ENCODE measurements at regions not wholly inside any gene's neighbourhood (a gene's known extent, or its start where the extent isn't known, plus 50 kb on each side); places are given as distances from the start of the nearest gene placed in this dataset.
A peak's percentile ranks its signal among the peaks of the same experiment; 100 is the strongest.

DNA sequence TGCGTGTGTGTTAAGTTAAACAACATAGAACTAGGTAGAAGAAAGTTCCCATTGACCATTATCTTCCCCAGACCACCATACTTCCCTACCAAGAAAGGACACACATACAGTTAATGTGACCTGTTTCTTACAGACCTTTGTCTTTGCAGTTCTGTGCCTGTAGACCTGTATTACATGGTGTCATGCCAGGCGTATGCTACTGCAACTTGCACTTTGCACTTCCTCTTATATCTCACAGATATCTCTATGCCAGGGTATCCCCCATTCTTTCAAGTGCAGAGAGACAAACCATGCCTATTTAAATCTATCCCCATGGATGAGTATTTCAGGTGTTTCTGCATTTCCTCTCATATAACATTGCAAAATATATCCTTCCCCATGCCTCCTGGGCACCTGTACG is 136.8 kb upstream of the PKDCC start:
- no peak for TF ChIP-seq EZH2 (IDR thresholded peaks at IDR 0.05; ENCODE audit: low read length, missing control alignments)
- TF ChIP-seq, protein P1, sequence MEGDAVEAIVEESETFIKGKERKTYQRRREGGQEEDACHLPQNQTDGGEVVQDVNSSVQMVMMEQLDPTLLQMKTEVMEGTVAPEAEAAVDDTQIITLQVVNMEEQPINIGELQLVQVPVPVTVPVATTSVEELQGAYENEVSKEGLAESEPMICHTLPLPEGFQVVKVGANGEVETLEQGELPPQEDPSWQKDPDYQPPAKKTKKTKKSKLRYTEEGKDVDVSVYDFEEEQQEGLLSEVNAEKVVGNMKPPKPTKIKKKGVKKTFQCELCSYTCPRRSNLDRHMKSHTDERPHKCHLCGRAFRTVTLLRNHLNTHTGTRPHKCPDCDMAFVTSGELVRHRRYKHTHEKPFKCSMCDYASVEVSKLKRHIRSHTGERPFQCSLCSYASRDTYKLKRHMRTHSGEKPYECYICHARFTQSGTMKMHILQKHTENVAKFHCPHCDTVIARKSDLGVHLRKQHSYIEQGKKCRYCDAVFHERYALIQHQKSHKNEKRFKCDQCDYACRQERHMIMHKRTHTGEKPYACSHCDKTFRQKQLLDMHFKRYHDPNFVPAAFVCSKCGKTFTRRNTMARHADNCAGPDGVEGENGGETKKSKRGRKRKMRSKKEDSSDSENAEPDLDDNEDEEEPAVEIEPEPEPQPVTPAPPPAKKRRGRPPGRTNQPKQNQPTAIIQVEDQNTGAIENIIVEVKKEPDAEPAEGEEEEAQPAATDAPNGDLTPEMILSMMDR (conservative IDR thresholded peaks at IDR 0.05 in 1 of 2, IDR thresholded peaks at IDR 0.05 in 1 of 2; ENCODE audit: low read depth in 1 of 2, low read length in 2 of 2): no peak
- Histone ChIP-seq H3K9ac (ENCODE audit: insufficient read depth, low read length) (no peak overlapping the region), H3K79me2 (ENCODE audit: control insufficient read depth, insufficient read depth, low read length) (no peaks in the 10 kb centered on the region), H3K27me3 (ENCODE audit: control insufficient read depth, insufficient read depth, low read length) (no peaks in the 10 kb centered on the region), H4K20me1 (ENCODE audit: control insufficient read depth, extremely low read depth, insufficient read depth, low read length) (no peaks in the 10 kb centered on the region), H3K27ac (ENCODE audit: insufficient read depth, low read length) (no peak overlapping the region), H3K4me2 (ENCODE audit: extremely low read depth, insufficient read depth, low read length) (no peak overlapping the region), H3K36me3 (ENCODE audit: control insufficient read depth, insufficient read depth, low read length) (no peaks in the 10 kb centered on the region), H2AFZ (ENCODE audit: low read length) (no peak overlapping the region), H3K4me1 (ENCODE audit: control insufficient read depth, extremely low read depth, insufficient read depth, low read length) (no peaks in the 10 kb centered on the region), H3K4me3 (replicated peaks in 1 of 4; ENCODE audit: control extremely low read depth in 1 of 4, insufficient read depth in 1 of 4, low read depth in 3 of 4, low read length in 4 of 4) (no peak overlapping the region), H3K9me3 (ENCODE audit: control insufficient read depth, insufficient read depth, low read depth, low read length) (no peaks in the 10 kb centered on the region)
- no peak for DNase-seq (ENCODE audit: low read depth in 2 of 2)

DNA sequence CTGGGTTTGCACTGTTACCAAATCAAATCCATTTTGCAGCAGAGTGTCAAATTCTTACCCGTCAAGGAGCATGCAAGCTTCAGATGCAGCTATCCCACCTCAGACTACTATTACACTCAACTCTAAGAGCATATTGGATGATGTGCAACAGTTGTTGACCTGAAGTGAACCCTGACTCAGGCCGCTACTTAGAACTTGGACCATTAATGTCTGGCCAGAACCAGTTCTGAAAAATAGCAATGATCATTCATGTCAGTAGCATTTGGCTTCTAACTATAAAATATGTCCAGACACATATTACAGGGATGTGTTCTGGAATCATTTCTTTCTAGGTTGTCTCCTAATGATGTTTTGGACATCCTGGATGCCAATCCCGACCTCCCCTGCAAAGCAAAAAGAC is 135.5 kb upstream of the PKDCC start:
- peak in 1 of 2 donors; percentile 24 for DNase-seq (ENCODE audit: low read depth in 2 of 2)
- no peak for TF ChIP-seq EZH2 (IDR thresholded peaks at IDR 0.05; ENCODE audit: low read length, missing control alignments)
- TF ChIP-seq, protein P1 (conservative IDR thresholded peaks at IDR 0.05 in 1 of 2, IDR thresholded peaks at IDR 0.05 in 1 of 2; ENCODE audit: low read depth in 1 of 2, low read length in 2 of 2): no peak

GRCh38 chr2:41912776-41913175 is 135.0 kb upstream of the PKDCC start:
- Histone ChIP-seq H3K4me3 (replicated peaks in 1 of 4; ENCODE audit: control extremely low read depth in 1 of 4, insufficient read depth in 1 of 4, low read depth in 3 of 4, low read length in 4 of 4) (no peak overlapping the region), H4K20me1 (ENCODE audit: control insufficient read depth, extremely low read depth, insufficient read depth, low read length) (no peaks in the 10 kb centered on the region), H3K4me1 (ENCODE audit: control insufficient read depth, extremely low read depth, insufficient read depth, low read length) (no peaks in the 10 kb centered on the region), H3K9ac (ENCODE audit: insufficient read depth, low read length) (no peak overlapping the region), H3K4me2 (ENCODE audit: extremely low read depth, insufficient read depth, low read length) (no peak overlapping the region), H3K36me3 (ENCODE audit: control insufficient read depth, insufficient read depth, low read length) (no peaks in the 10 kb centered on the region), H3K27ac (ENCODE audit: insufficient read depth, low read length) (no peak overlapping the region), H3K9me3 (ENCODE audit: control insufficient read depth, insufficient read depth, low read depth, low read length) (no peaks in the 10 kb centered on the region), H3K79me2 (ENCODE audit: control insufficient read depth, insufficient read depth, low read length) (no peaks in the 10 kb centered on the region), H2AFZ (ENCODE audit: low read length) (no peak overlapping the region), H3K27me3 (ENCODE audit: control insufficient read depth, insufficient read depth, low read length) (no peaks in the 10 kb centered on the region)
- DNase-seq (ENCODE audit: low read depth in 2 of 2): no peak
- TF ChIP-seq EZH2 (IDR thresholded peaks at IDR 0.05; ENCODE audit: low read length, missing control alignments): no peak
- TF ChIP-seq, protein P1 (conservative IDR thresholded peaks at IDR 0.05 in 1 of 2, IDR thresholded peaks at IDR 0.05 in 1 of 2; ENCODE audit: low read depth in 1 of 2, low read length in 2 of 2): no peak

More for the DNA sequence above, 135.5 kb upstream of the PKDCC start:
- no peaks in the 10 kb centered on the region for H4K20me1 ChIP-seq (ENCODE audit: control insufficient read depth, extremely low read depth, insufficient read depth, low read length)
- no peak overlapping the region for H3K27ac ChIP-seq (ENCODE audit: insufficient read depth, low read length)
- H3K36me3 ChIP-seq (ENCODE audit: control insufficient read depth, insufficient read depth, low read length): no peaks in the 10 kb centered on the region
- H2AFZ ChIP-seq (ENCODE audit: low read length): no peak overlapping the region
- H3K4me2 ChIP-seq (ENCODE audit: extremely low read depth, insufficient read depth, low read length): no peak overlapping the region
- H3K79me2 ChIP-seq (ENCODE audit: control insufficient read depth, insufficient read depth, low read length): no peaks in the 10 kb centered on the region
- no peaks in the 10 kb centered on the region for H3K27me3 ChIP-seq (ENCODE audit: control insufficient read depth, insufficient read depth, low read length)
- no peak overlapping the region for H3K4me3 ChIP-seq (replicated peaks in 1 of 4; ENCODE audit: control extremely low read depth in 1 of 4, insufficient read depth in 1 of 4, low read depth in 3 of 4, low read length in 4 of 4)
- H3K9me3 ChIP-seq (ENCODE audit: control insufficient read depth, insufficient read depth, low read depth, low read length): no peaks in the 10 kb centered on the region
- no peaks in the 10 kb centered on the region for H3K4me1 ChIP-seq (ENCODE audit: control insufficient read depth, extremely low read depth, insufficient read depth, low read length)
- H3K9ac ChIP-seq (ENCODE audit: insufficient read depth, low read length): no peak overlapping the region

Data from fibroblast of lung (primary cell).